Bronchial epithelial cell (primary cell): ENCODE measurements at regions not wholly inside any gene's neighbourhood (a gene's known extent, or its start where the extent isn't known, plus 50 kb on each side); places are given as distances from the start of the nearest gene placed in this dataset.

ENCODE experiments used
- DNase-seq: peaks from one replicate; pipeline ENCODE4 v3.0.0-alpha.2; 2010; ENCODE audit warnings: low read depth
- FAIRE-seq: peaks from 2 replicates; lab custom pipeline; 2011; peaks lifted over from hg19 to GRCh38; lab: Jason Lieb, UNC
- H3K27me3 ChIP-seq: 2 replicates; pipeline ENCODE4 v1.5.1; 2011; ENCODE audit warnings: low read length; ENCODE audit not compliant: control insufficient read depth, insufficient read depth
- H3K36me3 ChIP-seq: 2 replicates; pipeline ENCODE4 v1.5.1; 2011; ENCODE audit warnings: low read length; ENCODE audit not compliant: control insufficient read depth, insufficient read depth
- H3K4me3 ChIP-seq: 2 replicates; pipeline ENCODE4 v1.5.1; 2011; ENCODE audit warnings: mild to moderate bottlenecking, low read depth, low read length, control low read depth
- CTCF ChIP-seq: IDR thresholded peaks from 2 replicates; pipeline ENCODE4 v1.5.1; 2011; ENCODE audit warnings: mild to moderate bottlenecking, moderate library complexity, low read length, control low read depth, inconsistent platforms; ENCODE audit not compliant: insufficient read depth, severe bottlenecking

GRCh38 chr13:59343993-59344822, 819.5 kb downstream of the DIAPH3 start:
- Histone ChIP-seq H3K27me3 (no peaks in the 10 kb centered on the region), H3K36me3 (no peaks in the 10 kb centered on the region), H3K4me3 (no peak overlapping the region)
- no peak for TF ChIP-seq CTCF
- FAIRE-seq (no peak), DNase-seq (no peak)

DNA sequence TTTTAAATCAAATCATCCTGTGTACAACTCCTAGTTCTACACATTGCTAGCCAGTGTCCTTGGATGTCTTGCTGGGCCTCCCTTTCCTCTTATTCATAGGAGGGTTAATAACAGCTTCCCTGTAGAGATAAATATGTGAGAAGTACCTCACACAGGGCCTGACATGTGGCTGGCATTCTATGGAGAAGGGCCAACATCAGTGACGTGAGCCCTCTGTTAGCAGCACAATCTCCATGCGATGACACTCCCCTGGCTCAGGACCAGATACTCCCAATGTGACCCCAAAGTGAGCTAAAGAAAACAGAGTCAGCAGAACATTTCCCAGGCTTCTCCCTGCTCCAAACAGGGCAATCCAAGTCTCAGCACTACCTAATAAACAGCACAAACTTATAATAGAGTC, 818.4 kb downstream of the DIAPH3 start:
- no peak for TF ChIP-seq CTCF
- H3K27me3 ChIP-seq = no peaks in the 10 kb centered on the region
- no peak for FAIRE-seq

GRCh38 chr13:59346999-59347723, 816.6 kb downstream of the DIAPH3 start:
- no peak overlapping the region for H3K4me3 ChIP-seq
- no peak for DNase-seq
- no peak for FAIRE-seq
- no peaks in the 10 kb centered on the region for H3K36me3 ChIP-seq
- no peaks in the 10 kb centered on the region for H3K27me3 ChIP-seq
- no peak for TF ChIP-seq CTCF

More for the DNA sequence above, 818.4 kb downstream of the DIAPH3 start:
- Histone ChIP-seq H3K4me3 (no peak overlapping the region), H3K36me3 (no peaks in the 10 kb centered on the region)
- DNase-seq = no peak

- no peak for FAIRE-seq
- Histone ChIP-seq H3K36me3 (no peaks in the 10 kb centered on the region), H3K27me3 (no peaks in the 10 kb centered on the region), H3K4me3 (no peak overlapping the region)
- no peak for DNase-seq
- no peak for TF ChIP-seq CTCF
Measured at GRCh38 chr13:59348617-59349016, 815.1 kb downstream of the DIAPH3 start.

GRCh38 chr13:59352600-59352999, 811.1 kb downstream of the DIAPH3 start:
- TF ChIP-seq CTCF = no peak
- no peaks in the 10 kb centered on the region for H3K36me3 ChIP-seq
- H3K27me3 ChIP-seq = no peaks in the 10 kb centered on the region
- no peak overlapping the region for H3K4me3 ChIP-seq
- FAIRE-seq (no peak), DNase-seq (no peak)
